Tibial nerve (tissue), 4 donors: ENCODE measurements at regions not wholly inside any gene's neighbourhood (a gene's known extent, or its start where the extent isn't known, plus 50 kb on each side); places are given as distances from the start of the nearest gene placed in this dataset.

ENCODE experiments used
- EP300 ChIP-seq, 2 donors: sonication (generic); formaldehyde crosslinking; IDR thresholded peaks; one replicate each; pipeline ENCODE4 v1.6.1; 2017; ENCODE audit warnings: antibody characterized with exemption in 2 of 2, mild to moderate bottlenecking in 1 of 2
- POLR2A ChIP-seq, 2 donors: fragments of 450-650 bp; IDR thresholded peaks; one replicate each; pipeline ENCODE4 v1.6.1; 2017; ENCODE audit warnings: antibody characterized with exemption in 2 of 2, mild to moderate bottlenecking in 2 of 2, moderate library complexity in 2 of 2
- TF ChIP-seq, protein P1 (sequence below), 5 experiments: fragments of 200-600 bp in 3 of 5; fragments of 450-650 bp in 2 of 5; sonication (generic) in 3 of 5; IDR thresholded peaks; one replicate each; pipeline ENCODE4 v1.5.1; 2016 to 2019; ENCODE audit warnings: antibody characterized with exemption in 5 of 5, mild to moderate bottlenecking in 3 of 5, moderate library complexity in 2 of 5

- TF ChIP-seq EP300 (IDR thresholded peaks at IDR 0.05) (no peak), POLR2A (IDR thresholded peaks at IDR 0.05) (no peak)
- TF ChIP-seq, protein P1, sequence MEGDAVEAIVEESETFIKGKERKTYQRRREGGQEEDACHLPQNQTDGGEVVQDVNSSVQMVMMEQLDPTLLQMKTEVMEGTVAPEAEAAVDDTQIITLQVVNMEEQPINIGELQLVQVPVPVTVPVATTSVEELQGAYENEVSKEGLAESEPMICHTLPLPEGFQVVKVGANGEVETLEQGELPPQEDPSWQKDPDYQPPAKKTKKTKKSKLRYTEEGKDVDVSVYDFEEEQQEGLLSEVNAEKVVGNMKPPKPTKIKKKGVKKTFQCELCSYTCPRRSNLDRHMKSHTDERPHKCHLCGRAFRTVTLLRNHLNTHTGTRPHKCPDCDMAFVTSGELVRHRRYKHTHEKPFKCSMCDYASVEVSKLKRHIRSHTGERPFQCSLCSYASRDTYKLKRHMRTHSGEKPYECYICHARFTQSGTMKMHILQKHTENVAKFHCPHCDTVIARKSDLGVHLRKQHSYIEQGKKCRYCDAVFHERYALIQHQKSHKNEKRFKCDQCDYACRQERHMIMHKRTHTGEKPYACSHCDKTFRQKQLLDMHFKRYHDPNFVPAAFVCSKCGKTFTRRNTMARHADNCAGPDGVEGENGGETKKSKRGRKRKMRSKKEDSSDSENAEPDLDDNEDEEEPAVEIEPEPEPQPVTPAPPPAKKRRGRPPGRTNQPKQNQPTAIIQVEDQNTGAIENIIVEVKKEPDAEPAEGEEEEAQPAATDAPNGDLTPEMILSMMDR (IDR thresholded peaks at IDR 0.05): no peak
These were observed 505.8 kb upstream of the ERCC4 start for GRCh38 chr16:13414154-13414553.
